SK-N-SH (cell line): ENCODE measurements at regions not wholly inside any gene's neighbourhood (a gene's known extent, or its start where the extent isn't known, plus 50 kb on each side); places are given as distances from the start of the nearest gene placed in this dataset.

ENCODE experiments used
- FOXJ3 ChIP-seq: sonication (generic); formaldehyde crosslinking; IDR thresholded peaks from 2 replicates; pipeline ENCODE4 v1.5.1; 2020; ENCODE audit warnings: mild to moderate bottlenecking, missing genetic modification reagents
- GATA2 ChIP-seq: sonication (generic); formaldehyde crosslinking; IDR thresholded peaks from 2 replicates; pipeline ENCODE4 v1.5.0; 2020; ENCODE audit warnings: mild to moderate bottlenecking, missing genetic modification reagents
- JUND ChIP-seq: IDR thresholded peaks from 2 replicates; pipeline ENCODE4 v1.4.0; 2012
- POLR2AphosphoS5 ChIP-seq: IDR thresholded peaks from 2 replicates; pipeline ENCODE4 v1.6.1; 2012; ENCODE audit warnings: low read depth, low read length
- RAD21 ChIP-seq: IDR thresholded peaks from 2 replicates; pipeline ENCODE4 v1.6.1; 2012; ENCODE audit warnings: mild to moderate bottlenecking, low read length
- RCOR1 ChIP-seq: fragments of 150-350 bp; IDR thresholded peaks from 2 replicates; pipeline ENCODE4 v1.6.1; 2017; ENCODE audit warnings: antibody characterized with exemption, low read length
- RXRA ChIP-seq: IDR thresholded peaks from 2 replicates; pipeline ENCODE4 v1.4.0; 2012; ENCODE audit warnings: low read depth, mild to moderate bottlenecking, borderline replicate concordance
- SMC3 ChIP-seq: IDR thresholded peaks from 2 replicates; pipeline ENCODE4 v1.6.1; 2012; ENCODE audit warnings: low read depth, low read length, improper control_type of control experiment
- TAF1 ChIP-seq: IDR thresholded peaks from 2 replicates; pipeline ENCODE4 v1.6.1; 2012; ENCODE audit warnings: low read depth, mild to moderate bottlenecking, low read length, moderate library complexity, borderline replicate concordance
- YY1 ChIP-seq: IDR thresholded peaks from 2 replicates; pipeline ENCODE4 v1.4.0; 2012; ENCODE audit warnings: low read depth, mild to moderate bottlenecking
- TF ChIP-seq, protein P1 (sequence below): fragments of 200-600 bp; sonication (generic); IDR thresholded peaks from 2 replicates; pipeline ENCODE4 v1.6.1; 2017; ENCODE audit warnings: antibody characterized with exemption, mild to moderate bottlenecking, moderate library complexity
- TF ChIP-seq, protein P2 (sequence below): IDR thresholded peaks from 2 replicates; pipeline ENCODE4; 2012
- TF ChIP-seq, protein P3 (sequence below): IDR thresholded peaks from 2 replicates; pipeline ENCODE4 v1.6.1; 2012; ENCODE audit warnings: mild to moderate bottlenecking, low read depth, low read length, moderate library complexity
- TF ChIP-seq, protein P4 (sequence below): fragments of 150-350 bp; IDR thresholded peaks from 2 replicates; pipeline ENCODE4 v1.6.1; 2017; ENCODE audit warnings: antibody characterized with exemption, low read length, low read depth, borderline replicate concordance

DNA sequence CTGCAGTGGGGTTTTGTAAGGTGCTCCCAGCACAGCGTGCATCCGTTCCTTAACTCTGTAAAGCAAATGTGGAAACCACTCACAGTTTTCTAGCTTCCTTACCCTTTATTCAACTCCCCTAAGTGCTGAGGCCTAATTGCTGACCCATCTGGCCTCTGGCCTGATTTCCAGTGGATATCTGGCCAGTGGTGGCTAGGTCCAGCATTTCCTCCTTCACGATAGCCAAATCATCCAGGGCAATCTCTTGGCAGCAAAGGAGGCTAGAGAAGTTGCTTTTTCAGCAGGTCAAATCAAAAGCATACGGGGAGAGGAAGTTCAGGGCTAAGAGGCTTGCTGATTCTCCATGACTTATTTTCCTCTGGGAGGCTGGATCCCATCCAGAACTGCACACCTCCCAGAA is 286.3 kb upstream of the VLDLR start:
- no peak for TF ChIP-seq RAD21
- TF ChIP-seq, protein P1, sequence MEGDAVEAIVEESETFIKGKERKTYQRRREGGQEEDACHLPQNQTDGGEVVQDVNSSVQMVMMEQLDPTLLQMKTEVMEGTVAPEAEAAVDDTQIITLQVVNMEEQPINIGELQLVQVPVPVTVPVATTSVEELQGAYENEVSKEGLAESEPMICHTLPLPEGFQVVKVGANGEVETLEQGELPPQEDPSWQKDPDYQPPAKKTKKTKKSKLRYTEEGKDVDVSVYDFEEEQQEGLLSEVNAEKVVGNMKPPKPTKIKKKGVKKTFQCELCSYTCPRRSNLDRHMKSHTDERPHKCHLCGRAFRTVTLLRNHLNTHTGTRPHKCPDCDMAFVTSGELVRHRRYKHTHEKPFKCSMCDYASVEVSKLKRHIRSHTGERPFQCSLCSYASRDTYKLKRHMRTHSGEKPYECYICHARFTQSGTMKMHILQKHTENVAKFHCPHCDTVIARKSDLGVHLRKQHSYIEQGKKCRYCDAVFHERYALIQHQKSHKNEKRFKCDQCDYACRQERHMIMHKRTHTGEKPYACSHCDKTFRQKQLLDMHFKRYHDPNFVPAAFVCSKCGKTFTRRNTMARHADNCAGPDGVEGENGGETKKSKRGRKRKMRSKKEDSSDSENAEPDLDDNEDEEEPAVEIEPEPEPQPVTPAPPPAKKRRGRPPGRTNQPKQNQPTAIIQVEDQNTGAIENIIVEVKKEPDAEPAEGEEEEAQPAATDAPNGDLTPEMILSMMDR: no peak
- TF ChIP-seq, protein P2, sequence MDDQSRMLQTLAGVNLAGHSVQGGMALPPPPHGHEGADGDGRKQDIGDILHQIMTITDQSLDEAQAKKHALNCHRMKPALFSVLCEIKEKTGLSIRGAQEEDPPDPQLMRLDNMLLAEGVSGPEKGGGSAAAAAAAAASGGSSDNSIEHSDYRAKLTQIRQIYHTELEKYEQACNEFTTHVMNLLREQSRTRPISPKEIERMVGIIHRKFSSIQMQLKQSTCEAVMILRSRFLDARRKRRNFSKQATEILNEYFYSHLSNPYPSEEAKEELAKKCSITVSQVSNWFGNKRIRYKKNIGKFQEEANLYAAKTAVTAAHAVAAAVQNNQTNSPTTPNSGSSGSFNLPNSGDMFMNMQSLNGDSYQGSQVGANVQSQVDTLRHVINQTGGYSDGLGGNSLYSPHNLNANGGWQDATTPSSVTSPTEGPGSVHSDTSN: no peak
- no peak for TF ChIP-seq FOXJ3 (CRISPR knock-in tag)
- no peak for TF ChIP-seq RCOR1
- no peak for TF ChIP-seq JUND
- TF ChIP-seq SMC3: no peak
- no peak for TF ChIP-seq GATA2 (CRISPR knock-in tag)
- no peak for TF ChIP-seq RXRA
- TF ChIP-seq, protein P3, sequence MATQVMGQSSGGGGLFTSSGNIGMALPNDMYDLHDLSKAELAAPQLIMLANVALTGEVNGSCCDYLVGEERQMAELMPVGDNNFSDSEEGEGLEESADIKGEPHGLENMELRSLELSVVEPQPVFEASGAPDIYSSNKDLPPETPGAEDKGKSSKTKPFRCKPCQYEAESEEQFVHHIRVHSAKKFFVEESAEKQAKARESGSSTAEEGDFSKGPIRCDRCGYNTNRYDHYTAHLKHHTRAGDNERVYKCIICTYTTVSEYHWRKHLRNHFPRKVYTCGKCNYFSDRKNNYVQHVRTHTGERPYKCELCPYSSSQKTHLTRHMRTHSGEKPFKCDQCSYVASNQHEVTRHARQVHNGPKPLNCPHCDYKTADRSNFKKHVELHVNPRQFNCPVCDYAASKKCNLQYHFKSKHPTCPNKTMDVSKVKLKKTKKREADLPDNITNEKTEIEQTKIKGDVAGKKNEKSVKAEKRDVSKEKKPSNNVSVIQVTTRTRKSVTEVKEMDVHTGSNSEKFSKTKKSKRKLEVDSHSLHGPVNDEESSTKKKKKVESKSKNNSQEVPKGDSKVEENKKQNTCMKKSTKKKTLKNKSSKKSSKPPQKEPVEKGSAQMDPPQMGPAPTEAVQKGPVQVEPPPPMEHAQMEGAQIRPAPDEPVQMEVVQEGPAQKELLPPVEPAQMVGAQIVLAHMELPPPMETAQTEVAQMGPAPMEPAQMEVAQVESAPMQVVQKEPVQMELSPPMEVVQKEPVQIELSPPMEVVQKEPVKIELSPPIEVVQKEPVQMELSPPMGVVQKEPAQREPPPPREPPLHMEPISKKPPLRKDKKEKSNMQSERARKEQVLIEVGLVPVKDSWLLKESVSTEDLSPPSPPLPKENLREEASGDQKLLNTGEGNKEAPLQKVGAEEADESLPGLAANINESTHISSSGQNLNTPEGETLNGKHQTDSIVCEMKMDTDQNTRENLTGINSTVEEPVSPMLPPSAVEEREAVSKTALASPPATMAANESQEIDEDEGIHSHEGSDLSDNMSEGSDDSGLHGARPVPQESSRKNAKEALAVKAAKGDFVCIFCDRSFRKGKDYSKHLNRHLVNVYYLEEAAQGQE: no peak
- no peak for TF ChIP-seq TAF1
- TF ChIP-seq YY1: no peak
- TF ChIP-seq POLR2AphosphoS5: no peak
- TF ChIP-seq, protein P4, sequence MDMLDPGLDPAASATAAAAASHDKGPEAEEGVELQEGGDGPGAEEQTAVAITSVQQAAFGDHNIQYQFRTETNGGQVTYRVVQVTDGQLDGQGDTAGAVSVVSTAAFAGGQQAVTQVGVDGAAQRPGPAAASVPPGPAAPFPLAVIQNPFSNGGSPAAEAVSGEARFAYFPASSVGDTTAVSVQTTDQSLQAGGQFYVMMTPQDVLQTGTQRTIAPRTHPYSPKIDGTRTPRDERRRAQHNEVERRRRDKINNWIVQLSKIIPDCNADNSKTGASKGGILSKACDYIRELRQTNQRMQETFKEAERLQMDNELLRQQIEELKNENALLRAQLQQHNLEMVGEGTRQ: no peak
